ENCODE measurements at regions not wholly inside any gene's neighbourhood (a gene's known extent, or its start where the extent isn't known, plus 50 kb on each side); places are given as distances from the start of the nearest gene placed in this dataset.

- Mint-ChIP-seq H3K4me1 (ENCODE audit: low read depth) (no peaks in the 10 kb centered on the region), H3K36me3 (ENCODE audit: low read depth) (no peaks in the 10 kb centered on the region), H3K9me3 (no peaks in the 10 kb centered on the region), H3K27me3 (ENCODE audit: low read depth) (no peaks in the 10 kb centered on the region), H3K4me3 (no peak overlapping the region), H3K27ac (no peak overlapping the region)
- DNase-seq, result no peak
- intact Hi-C loops (cut with micrococcal nuclease), result no loop called here
- CTCF ChIA-PET, result no interaction called here
These were observed 650.6 kb downstream of the SLC4A3 start for GRCh38 chr2:220278022-220278421.

GRCh38 chr2:220279372-220279771 is 651.9 kb downstream of the SLC4A3 start:
- Mint-ChIP-seq H3K36me3 (ENCODE audit: low read depth) (no peaks in the 10 kb centered on the region), H3K4me1 (ENCODE audit: low read depth) (no peaks in the 10 kb centered on the region), H3K4me3 (no peak overlapping the region), H3K27ac (no peak overlapping the region), H3K27me3 (ENCODE audit: low read depth) (no peaks in the 10 kb centered on the region), H3K9me3 (no peaks in the 10 kb centered on the region)
- no peak for DNase-seq
- intact Hi-C loops (cut with micrococcal nuclease), result no loop called here
- CTCF ChIA-PET, result no interaction called here

DNA sequence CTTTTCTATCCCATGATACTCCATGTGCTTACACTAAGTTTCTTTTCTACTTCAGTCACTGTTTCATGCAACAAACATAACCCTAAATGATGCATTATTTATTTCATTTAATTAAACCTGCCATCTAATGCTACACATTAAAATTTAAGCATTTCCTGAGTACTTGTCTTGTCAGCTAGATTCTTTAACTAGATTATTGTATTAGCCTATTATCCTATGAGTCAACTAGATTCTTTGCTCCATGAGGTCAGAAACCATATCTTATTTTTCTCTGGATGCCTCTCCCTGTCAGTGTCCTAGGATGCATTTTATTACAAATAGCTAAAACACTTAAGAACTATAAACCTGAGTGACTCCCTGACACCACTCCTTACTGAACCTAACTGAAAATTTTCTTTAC is 652.4 kb downstream of the SLC4A3 start:
- Mint-ChIP-seq H3K36me3 (ENCODE audit: low read depth) (no peaks in the 10 kb centered on the region), H3K9me3 (no peaks in the 10 kb centered on the region), H3K27ac (no peak overlapping the region), H3K4me3 (no peak overlapping the region), H3K4me1 (ENCODE audit: low read depth) (no peaks in the 10 kb centered on the region), H3K27me3 (ENCODE audit: low read depth) (no peaks in the 10 kb centered on the region)
- DNase-seq, result no peak
- intact Hi-C loops (cut with micrococcal nuclease), result no loop called here
- CTCF ChIA-PET, result no interaction called here

DNA sequence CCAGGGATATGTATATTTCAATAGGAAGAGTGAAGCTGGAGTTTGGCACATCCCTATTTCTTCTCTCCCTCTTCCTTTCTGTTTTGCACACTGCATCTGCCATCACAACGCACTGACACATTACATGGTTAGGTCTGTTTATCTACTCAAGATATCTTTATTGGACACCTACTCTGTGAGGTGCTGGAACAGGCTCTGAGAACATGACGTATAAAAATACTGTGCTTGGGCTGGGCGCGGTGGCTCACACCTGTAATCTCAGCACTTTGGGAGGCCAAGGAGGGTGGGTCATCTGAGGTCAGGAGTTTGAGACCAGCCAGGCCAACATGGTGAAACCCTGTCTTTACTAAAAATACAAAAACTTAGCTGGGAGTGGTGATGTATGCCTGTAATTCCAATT is 653.3 kb downstream of the SLC4A3 start:
- no peak for DNase-seq
- Mint-ChIP-seq H3K9me3 (no peaks in the 10 kb centered on the region), H3K4me1 (ENCODE audit: low read depth) (no peaks in the 10 kb centered on the region), H3K27me3 (ENCODE audit: low read depth) (no peaks in the 10 kb centered on the region), H3K4me3 (no peak overlapping the region), H3K36me3 (ENCODE audit: low read depth) (no peaks in the 10 kb centered on the region), H3K27ac (no peak overlapping the region)
- intact Hi-C loops (cut with micrococcal nuclease), result no loop called here
- CTCF ChIA-PET, result no interaction called here

DNA sequence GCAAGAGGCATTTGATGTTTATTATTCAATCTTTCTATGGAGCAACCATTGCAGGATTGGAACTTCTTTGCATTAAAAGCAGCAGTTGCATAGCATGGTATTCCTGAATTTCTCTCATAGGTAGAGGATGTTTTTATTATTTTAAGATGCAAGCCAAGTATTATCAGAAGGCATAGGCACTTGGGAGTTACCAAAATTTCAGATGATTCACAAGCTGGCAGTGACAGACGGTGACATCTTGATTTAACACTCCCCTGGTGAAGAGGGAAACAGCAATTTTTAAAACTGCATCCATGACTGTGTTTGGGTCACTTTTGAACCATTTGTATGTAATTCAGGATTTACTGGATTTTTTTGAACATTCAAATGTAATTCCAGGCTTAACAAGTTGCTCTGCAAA is 654.3 kb downstream of the SLC4A3 start:
- Mint-ChIP-seq H3K27me3 (ENCODE audit: low read depth) (no peaks in the 10 kb centered on the region), H3K4me3 (no peak overlapping the region), H3K9me3 (no peaks in the 10 kb centered on the region), H3K27ac (no peak overlapping the region), H3K36me3 (ENCODE audit: low read depth) (no peaks in the 10 kb centered on the region), H3K4me1 (ENCODE audit: low read depth) (no peaks in the 10 kb centered on the region)
- intact Hi-C loops (cut with micrococcal nuclease), result no loop called here
- CTCF ChIA-PET, result no interaction called here
- DNase-seq, result no peak

DNA sequence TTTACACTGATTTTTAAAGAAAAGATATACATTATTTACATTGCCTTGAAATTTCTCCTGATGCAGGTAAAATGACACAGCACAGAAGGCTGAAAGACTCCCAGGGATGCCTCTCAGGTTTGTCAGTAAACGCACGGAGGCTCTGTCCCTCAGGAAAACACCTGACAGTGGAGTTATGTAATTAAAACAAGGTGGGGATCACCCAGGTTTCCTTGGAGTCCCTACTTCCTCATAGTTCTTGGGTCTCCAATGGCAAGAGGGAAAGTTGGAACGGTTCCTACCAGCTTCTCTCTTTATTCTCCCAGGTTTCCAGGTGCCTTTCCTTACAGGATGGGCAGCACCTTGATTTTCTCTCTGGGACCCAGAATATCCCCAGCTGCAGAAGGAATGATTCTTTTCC is 654.8 kb downstream of the SLC4A3 start:
- Mint-ChIP-seq H3K36me3 (ENCODE audit: low read depth) (no peaks in the 10 kb centered on the region), H3K4me1 (ENCODE audit: low read depth) (no peaks in the 10 kb centered on the region), H3K9me3 (no peaks in the 10 kb centered on the region), H3K27me3 (ENCODE audit: low read depth) (no peaks in the 10 kb centered on the region), H3K4me3 (no peak overlapping the region), H3K27ac (no peak overlapping the region)
- intact Hi-C loops (cut with micrococcal nuclease), result no loop called here
- CTCF ChIA-PET, result no interaction called here
- DNase-seq, result no peak

DNA sequence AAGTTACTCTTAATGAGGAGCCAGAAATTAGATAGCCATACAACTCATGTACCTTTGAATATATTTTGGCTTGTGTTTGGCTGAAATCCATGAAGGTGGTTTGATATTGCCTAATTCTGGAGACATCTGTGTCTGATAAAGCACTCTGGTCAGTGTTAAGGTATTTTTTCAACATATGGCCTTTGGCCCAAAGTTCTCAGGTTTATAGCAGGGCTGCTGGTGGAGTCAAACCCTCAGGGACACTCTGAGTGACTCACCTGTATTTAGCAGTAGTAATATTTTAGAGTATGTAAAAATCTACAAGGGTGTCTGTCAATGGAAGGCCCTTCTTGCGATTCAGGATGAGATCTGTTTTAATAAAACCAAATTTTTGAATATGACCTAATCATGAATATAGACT is 666.5 kb downstream of the SLC4A3 start:
- Mint-ChIP-seq H3K4me3 (no peak overlapping the region), H3K4me1 (ENCODE audit: low read depth) (no peaks in the 10 kb centered on the region), H3K27ac (no peak overlapping the region), H3K9me3 (peaks cover 1% of the 10 kb centered on the region), H3K27me3 (ENCODE audit: low read depth) (no peaks in the 10 kb centered on the region), H3K36me3 (ENCODE audit: low read depth) (no peaks in the 10 kb centered on the region)
- no peak for DNase-seq
- CTCF ChIA-PET, result no interaction called here
- intact Hi-C loops (cut with micrococcal nuclease), result no loop called here

GRCh38 chr2:220296174-220296573 is 668.7 kb downstream of the SLC4A3 start:
- Mint-ChIP-seq H3K4me3 (no peak overlapping the region), H3K27me3 (ENCODE audit: low read depth) (no peaks in the 10 kb centered on the region), H3K9me3 (peaks cover 1% of the 10 kb centered on the region), H3K4me1 (ENCODE audit: low read depth) (no peaks in the 10 kb centered on the region), H3K36me3 (ENCODE audit: low read depth) (no peaks in the 10 kb centered on the region), H3K27ac (no peak overlapping the region)
- no peak for DNase-seq
- CTCF ChIA-PET, result no interaction called here
- intact Hi-C loops (cut with micrococcal nuclease), result no loop called here

DNA sequence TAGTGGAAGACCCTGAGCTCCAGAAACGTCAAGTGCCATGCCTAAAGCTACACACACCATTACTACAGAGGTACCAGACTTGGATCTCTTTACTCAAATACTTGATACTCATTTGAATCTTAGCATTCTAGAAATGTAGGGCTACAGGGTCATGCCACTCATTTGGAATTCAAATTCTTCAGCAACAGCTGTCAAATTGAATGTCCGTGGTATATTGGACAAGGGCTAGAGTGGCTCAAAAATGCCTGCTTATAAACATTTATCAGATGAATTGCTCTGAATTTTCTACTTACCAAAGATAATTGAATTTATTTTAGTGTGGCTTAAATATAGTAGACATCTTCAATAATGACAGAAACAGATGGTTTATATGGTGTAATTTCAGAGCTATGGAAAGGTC is 669.7 kb downstream of the SLC4A3 start:
- CTCF ChIA-PET, result no interaction called here
- Mint-ChIP-seq H3K9me3 (peaks cover 1% of the 10 kb centered on the region), H3K4me3 (no peak overlapping the region), H3K4me1 (ENCODE audit: low read depth) (no peaks in the 10 kb centered on the region), H3K27ac (no peak overlapping the region), H3K27me3 (ENCODE audit: low read depth) (no peaks in the 10 kb centered on the region), H3K36me3 (ENCODE audit: low read depth) (no peaks in the 10 kb centered on the region)
- DNase-seq, result no peak
- intact Hi-C loops (cut with micrococcal nuclease), result no loop called here

DNA sequence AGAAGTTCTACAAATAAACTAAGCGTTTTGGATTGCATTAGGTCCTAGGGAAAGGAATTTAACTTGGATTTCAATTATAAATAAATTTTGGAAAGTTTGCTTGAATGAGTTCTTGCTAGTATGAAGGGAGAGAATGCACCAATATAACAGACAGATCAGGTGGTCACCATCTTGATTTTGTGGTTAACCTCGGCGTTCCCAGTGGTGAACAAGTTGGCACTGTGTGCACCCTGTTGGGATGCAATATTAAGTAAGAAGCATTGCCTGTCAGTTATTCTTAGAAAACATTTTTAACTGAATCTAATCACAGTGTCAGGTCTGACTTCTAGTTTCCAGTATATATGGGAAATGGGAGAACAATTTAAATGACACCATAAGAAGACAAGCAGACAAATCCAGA is 673.4 kb downstream of the SLC4A3 start:
- no peak overlapping the region for H3K27ac Mint-ChIP-seq
- H3K4me1 Mint-ChIP-seq (ENCODE audit: low read depth), result no peaks in the 10 kb centered on the region
- CTCF ChIA-PET, result no interaction called here
- no peak overlapping the region for H3K4me3 Mint-ChIP-seq
- H3K27me3 Mint-ChIP-seq (ENCODE audit: low read depth), result no peaks in the 10 kb centered on the region
- intact Hi-C loops (cut with micrococcal nuclease), result no loop called here
- H3K9me3 Mint-ChIP-seq, result no peaks in the 10 kb centered on the region
- DNase-seq, result no peak
- H3K36me3 Mint-ChIP-seq (ENCODE audit: low read depth), result no peaks in the 10 kb centered on the region

DNA sequence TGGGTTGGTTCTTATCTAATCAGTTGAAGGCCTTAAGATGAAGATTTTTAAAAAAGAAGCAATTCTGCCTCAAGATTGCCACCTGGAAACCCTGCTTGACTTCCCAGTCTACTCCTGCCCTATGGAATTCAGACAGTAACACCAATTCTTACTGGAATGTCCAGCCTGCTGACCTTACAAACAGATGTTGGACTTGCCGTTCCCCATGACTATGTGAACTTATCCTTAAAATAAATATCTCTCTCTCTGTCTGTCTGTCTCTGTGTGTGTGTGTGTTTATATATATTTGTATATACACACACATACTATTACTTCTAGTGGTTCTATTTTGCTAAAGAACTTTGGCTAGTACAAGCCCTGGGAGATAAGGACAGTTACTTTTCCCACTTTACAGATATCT is 675.3 kb downstream of the SLC4A3 start:
- Mint-ChIP-seq H3K4me1 (ENCODE audit: low read depth) (no peaks in the 10 kb centered on the region), H3K27me3 (ENCODE audit: low read depth) (no peaks in the 10 kb centered on the region), H3K4me3 (no peak overlapping the region), H3K36me3 (ENCODE audit: low read depth) (no peaks in the 10 kb centered on the region), H3K27ac (no peak overlapping the region), H3K9me3 (no peaks in the 10 kb centered on the region)
- intact Hi-C loops (cut with micrococcal nuclease), result no loop called here
- DNase-seq, result no peak
- CTCF ChIA-PET, result no interaction called here

DNA sequence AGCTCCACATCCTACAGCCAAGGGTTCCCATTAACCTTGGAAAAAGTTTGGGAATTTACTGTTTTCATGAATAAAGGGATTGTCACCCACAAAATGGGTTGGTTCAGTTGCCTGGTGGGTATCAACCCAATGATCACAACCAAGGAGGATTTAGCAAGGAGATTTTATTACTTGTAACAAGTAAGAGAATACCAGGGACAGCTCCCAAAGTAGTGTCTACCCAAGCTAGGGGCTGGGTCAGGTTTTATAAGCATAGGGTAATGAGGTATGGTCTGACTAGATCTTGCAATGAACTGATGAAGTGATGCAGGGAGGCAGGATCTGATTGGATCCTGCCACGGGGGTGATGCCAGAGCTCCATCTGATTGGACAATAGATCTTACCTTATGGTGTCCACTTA is 681.8 kb downstream of the SLC4A3 start:
- peaks cover 1% of the 10 kb centered on the region for H3K9me3 Mint-ChIP-seq
- no peak overlapping the region for H3K4me3 Mint-ChIP-seq
- DNase-seq, result no peak
- CTCF ChIA-PET, result no interaction called here
- no peaks in the 10 kb centered on the region for H3K36me3 Mint-ChIP-seq (ENCODE audit: low read depth)
- no peaks in the 10 kb centered on the region for H3K4me1 Mint-ChIP-seq (ENCODE audit: low read depth)
- H3K27ac Mint-ChIP-seq, result no peak overlapping the region
- H3K27me3 Mint-ChIP-seq (ENCODE audit: low read depth), result no peaks in the 10 kb centered on the region
- intact Hi-C loops (cut with micrococcal nuclease), result no loop called here

- Mint-ChIP-seq H3K9me3 (peaks cover 1% of the 10 kb centered on the region), H3K4me1 (ENCODE audit: low read depth) (no peaks in the 10 kb centered on the region), H3K27ac (no peak overlapping the region), H3K27me3 (ENCODE audit: low read depth) (no peaks in the 10 kb centered on the region), H3K36me3 (ENCODE audit: low read depth) (no peaks in the 10 kb centered on the region), H3K4me3 (no peak overlapping the region)
- no peak for DNase-seq
- CTCF ChIA-PET, result no interaction called here
- intact Hi-C loops (cut with micrococcal nuclease), result no loop called here
These were observed 683.0 kb downstream of the SLC4A3 start for GRCh38 chr2:220310451-220310861.

GRCh38 chr2:220315098-220315823 is 687.8 kb downstream of the SLC4A3 start:
- no peak for DNase-seq
- H3K4me1 Mint-ChIP-seq (ENCODE audit: low read depth), result no peaks in the 10 kb centered on the region
- CTCF ChIA-PET, result no interaction called here
- intact Hi-C loops (cut with micrococcal nuclease), result no loop called here
- no peaks in the 10 kb centered on the region for H3K36me3 Mint-ChIP-seq (ENCODE audit: low read depth)
- H3K9me3 Mint-ChIP-seq, result peaks cover 1% of the 10 kb centered on the region
- no peak overlapping the region for H3K27ac Mint-ChIP-seq
- no peak overlapping the region for H3K4me3 Mint-ChIP-seq
- no peaks in the 10 kb centered on the region for H3K27me3 Mint-ChIP-seq (ENCODE audit: low read depth)

Data from activated naive CD4-positive, alpha-beta T cell treated with anti-CD3 and anti-CD28 coated beads for 36 hours (primary cell).